OCI-LY3 (cell line): ENCODE measurements at regions not wholly inside any gene's neighbourhood (a gene's known extent, or its start where the extent isn't known, plus 50 kb on each side); places are given as distances from the start of the nearest gene placed in this dataset.

Experiments used
- H2AFZ ChIP-seq: fragments of 200-600, 300-600 bp; shearing (Covaris generic); 2 replicates; pipeline ENCODE4 v1.6.0; 2014; ENCODE audit warnings: antibody characterized with exemption, low read depth, low read length
- H3K27ac ChIP-seq: fragments of 200-600, 300-600 bp; sonication (generic); 2 replicates; pipeline ENCODE4 v1.5.1; 2014; ENCODE audit warnings: mild to moderate bottlenecking, low read length, moderate library complexity, mixed read lengths
- H3K27me3 ChIP-seq: fragments of 200-600, 300-600 bp; sonication (generic); 2 replicates; pipeline ENCODE4 v1.6.1; 2014; ENCODE audit warnings: low read depth, low read length, mixed read lengths
- H3K36me3 ChIP-seq: fragments of 200-600, 300-600 bp; sonication (generic); replicated peaks from 2 replicates; pipeline ENCODE3; 2014; ENCODE audit warnings: low read depth, low read length, mixed read lengths
- H3K4me1 ChIP-seq: fragments of 300-600, 200-600 bp; sonication (generic); 2 replicates; pipeline ENCODE4 v1.6.1; 2014; ENCODE audit warnings: low read length, mixed read lengths
- H3K4me2 ChIP-seq: fragments of 200-600, 300-600 bp; sonication (generic); 2 replicates; pipeline ENCODE4 v1.6.1; 2014; ENCODE audit warnings: low read length, mixed read lengths
- H3K4me3 ChIP-seq: fragments of 300-600, 200-600 bp; sonication (generic); 2 replicates; pipeline ENCODE4 v1.5.1; 2014; ENCODE audit warnings: antibody characterized with exemption, mild to moderate bottlenecking, low read length, moderate library complexity
- H3K79me2 ChIP-seq: fragments of 300-600, 200-600 bp; shearing (Covaris generic); 2 replicates; pipeline ENCODE4 v1.6.1; 2014; ENCODE audit warnings: mild to moderate bottlenecking, low read length, mixed read lengths
- H3K9ac ChIP-seq: fragments of 300-600, 200-600 bp; shearing (Covaris generic); 2 replicates; pipeline ENCODE4 v1.6.0; 2014; ENCODE audit warnings: mild to moderate bottlenecking, low read length, moderate library complexity
- H3K9me3 ChIP-seq: fragments of 200-600, 300-600 bp; shearing (Covaris generic); 2 replicates; pipeline ENCODE4 v1.6.1; 2014; ENCODE audit warnings: low read length, mixed read lengths; ENCODE audit not compliant: insufficient read depth
- H4K20me1 ChIP-seq: fragments of 200-600, 300-600 bp; sonication (generic); 2 replicates; pipeline ENCODE4 v1.6.1; 2016; ENCODE audit warnings: low read length, mixed read lengths; ENCODE audit not compliant: insufficient read depth
- CTCF ChIP-seq: fragments of 200-600, 300-600 bp; sonication (generic); IDR thresholded peaks from 2 replicates; pipeline ENCODE4 v1.5.1; 2014; ENCODE audit warnings: antibody characterized with exemption, low read length, low read depth
- EZH2phosphoT487 ChIP-seq: fragments of 200-600 bp; shearing (Covaris generic); IDR thresholded peaks from 2 replicates; pipeline ENCODE4 v1.6.1; 2018; ENCODE audit warnings: antibody characterized with exemption, mixed run types, low read depth

- H3K36me3 ChIP-seq, result no peaks in the 10 kb centered on the region
- no peak overlapping the region for H3K4me3 ChIP-seq
- H3K9me3 ChIP-seq, result no peaks in the 10 kb centered on the region
- no peak overlapping the region for H3K9ac ChIP-seq
- H3K27ac ChIP-seq, result no peak overlapping the region
- no peaks in the 10 kb centered on the region for H4K20me1 ChIP-seq
- H3K4me2 ChIP-seq, result no peak overlapping the region
- no peak overlapping the region for H2AFZ ChIP-seq
- H3K79me2 ChIP-seq, result no peaks in the 10 kb centered on the region
- H3K27me3 ChIP-seq, result no peaks in the 10 kb centered on the region
- TF ChIP-seq CTCF (no peak), EZH2phosphoT487 (no peak)
- no peaks in the 10 kb centered on the region for H3K4me1 ChIP-seq
Observed at GRCh38 chr10:34029455-34029854, 695.0 kb upstream of the NRP1 start.

DNA sequence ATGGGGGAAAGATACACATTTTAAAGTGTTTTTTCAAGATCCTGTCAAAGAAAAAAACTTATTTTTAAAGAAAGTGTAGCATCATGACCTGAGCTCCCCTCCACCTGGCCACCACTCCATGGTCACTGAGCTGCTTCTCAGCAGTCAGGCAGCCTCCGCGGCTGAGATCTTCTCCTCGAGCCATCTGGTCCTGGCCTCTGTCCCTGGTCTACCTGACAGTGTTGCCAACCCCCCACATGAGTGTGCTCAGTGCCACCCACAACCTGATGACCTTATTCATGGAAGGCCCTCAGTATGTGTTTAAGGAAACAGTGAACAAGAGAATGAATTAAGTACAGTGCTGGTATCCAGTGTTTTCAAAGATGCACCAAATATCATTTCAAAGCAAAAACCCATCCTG is 694.5 kb upstream of the NRP1 start:
- no peaks in the 10 kb centered on the region for H3K27me3 ChIP-seq
- no peaks in the 10 kb centered on the region for H3K9me3 ChIP-seq
- TF ChIP-seq CTCF, result no peak
- no peak overlapping the region for H3K4me2 ChIP-seq
- no peaks in the 10 kb centered on the region for H3K79me2 ChIP-seq
- H3K27ac ChIP-seq, result no peak overlapping the region
- no peaks in the 10 kb centered on the region for H3K4me1 ChIP-seq
- no peaks in the 10 kb centered on the region for H3K36me3 ChIP-seq
- H3K4me3 ChIP-seq, result no peak overlapping the region
- no peaks in the 10 kb centered on the region for H4K20me1 ChIP-seq
- H2AFZ ChIP-seq, result no peak overlapping the region
- no peak overlapping the region for H3K9ac ChIP-seq

DNA sequence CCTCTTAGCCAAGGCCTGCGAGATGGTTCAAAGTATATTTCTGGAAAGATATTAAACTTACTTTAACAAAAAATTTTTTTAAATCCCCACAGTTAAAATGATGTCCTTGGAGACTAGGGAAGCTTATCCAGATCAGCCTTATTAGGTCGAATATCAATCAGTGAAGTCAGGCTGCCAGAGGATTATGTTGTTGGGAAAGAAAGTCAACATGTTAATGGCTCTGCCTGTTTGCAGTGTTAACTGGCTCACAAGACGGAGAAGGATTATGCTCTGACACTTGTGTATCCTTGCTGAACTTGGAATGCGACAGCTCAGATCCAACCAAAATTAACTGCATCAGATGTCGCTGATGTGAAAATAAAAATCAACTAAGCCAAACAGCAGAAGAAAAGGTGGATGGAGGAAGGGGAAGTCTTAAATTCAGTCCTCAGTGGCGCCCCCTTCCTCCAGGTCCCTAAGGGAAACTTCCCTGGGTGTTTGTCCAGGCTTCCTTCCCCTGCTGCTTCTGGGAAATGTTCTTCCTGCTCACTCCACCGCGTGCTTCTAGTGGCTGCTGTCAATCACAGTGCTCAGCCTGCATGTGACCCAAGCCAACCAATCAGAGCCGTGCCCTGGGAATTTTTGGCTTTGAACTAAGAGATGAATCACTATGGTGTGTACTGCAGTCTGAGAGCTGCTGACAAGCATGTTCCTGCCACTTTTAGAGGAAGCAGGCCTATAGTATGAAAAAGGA is 690.4 kb upstream of the NRP1 start:
- no peak overlapping the region for H3K27ac ChIP-seq
- H2AFZ ChIP-seq, result no peak overlapping the region
- TF ChIP-seq EZH2phosphoT487 (no peak), CTCF (no peak)
- no peaks in the 10 kb centered on the region for H3K79me2 ChIP-seq
- H3K4me3 ChIP-seq, result no peak overlapping the region
- H3K9me3 ChIP-seq, result no peaks in the 10 kb centered on the region
- H4K20me1 ChIP-seq, result no peaks in the 10 kb centered on the region
- H3K4me1 ChIP-seq, result no peaks in the 10 kb centered on the region
- no peaks in the 10 kb centered on the region for H3K27me3 ChIP-seq
- no peaks in the 10 kb centered on the region for H3K36me3 ChIP-seq
- no peak overlapping the region for H3K9ac ChIP-seq
- no peak overlapping the region for H3K4me2 ChIP-seq

GRCh38 chr10:34024282-34024681 is 689.8 kb upstream of the NRP1 start:
- TF ChIP-seq EZH2phosphoT487 (no peak), CTCF (no peak)
- no peak overlapping the region for H3K4me2 ChIP-seq

More at GRCh38 chr10:34024282-34024681, 689.8 kb upstream of the NRP1 start:
- H3K4me3 ChIP-seq, result no peak overlapping the region
- no peak overlapping the region for H3K9ac ChIP-seq
- no peaks in the 10 kb centered on the region for H3K36me3 ChIP-seq
- no peak overlapping the region for H3K27ac ChIP-seq
- H3K79me2 ChIP-seq, result no peaks in the 10 kb centered on the region
- no peak overlapping the region for H2AFZ ChIP-seq
- H4K20me1 ChIP-seq, result no peaks in the 10 kb centered on the region
- H3K9me3 ChIP-seq, result no peaks in the 10 kb centered on the region
- no peaks in the 10 kb centered on the region for H3K4me1 ChIP-seq
- H3K27me3 ChIP-seq, result no peaks in the 10 kb centered on the region
